DND-41 (cell line): ENCODE measurements at regions not wholly inside any gene's neighbourhood (a gene's known extent, or its start where the extent isn't known, plus 50 kb on each side); places are given as distances from the start of the nearest gene placed in this dataset.

Experiments
- ATAC-seq: fragments of 200-7000 bp; cut with Tn5 transposase; 3 replicates; pipeline ENCODE4 v1.9.1; 2021; ENCODE audit warnings: low read depth; ENCODE audit not compliant: insufficient read depth
- DNase-seq: peaks from one replicate; pipeline ENCODE4 v3.0.0-alpha.2; 2020
- H2AFZ ChIP-seq: 2 replicates; pipeline ENCODE4 v1.6.0; 2012; ENCODE audit warnings: low read depth, low read length
- H3K27ac ChIP-seq: 2 replicates; pipeline ENCODE4 v1.5.1; 2012; ENCODE audit warnings: low read length, inconsistent platforms
- H3K27me3 ChIP-seq: fragments of 200-600 bp; sonication (generic); 2 replicates; pipeline ENCODE4 v1.6.0; 2012; ENCODE audit warnings: low read length, mild to moderate bottlenecking, inconsistent platforms; ENCODE audit not compliant: insufficient read depth, poor library complexity
- H3K36me3 ChIP-seq: 2 replicates; pipeline ENCODE4 v1.5.1; 2012; ENCODE audit warnings: low read length, inconsistent platforms; ENCODE audit not compliant: insufficient read depth
- H3K4me1 ChIP-seq: 2 replicates; pipeline ENCODE4 v1.5.1; 2012; ENCODE audit warnings: mild to moderate bottlenecking, low read length; ENCODE audit not compliant: insufficient read depth
- H3K4me2 ChIP-seq: 2 replicates; pipeline ENCODE4 v1.6.0; 2012; ENCODE audit warnings: mild to moderate bottlenecking, moderate library complexity, low read length, inconsistent platforms; ENCODE audit not compliant: insufficient read depth
- H3K4me3 ChIP-seq, 2 experiments: fragments of 200-600 bp in 1 of 2; shearing (Covaris generic) in 1 of 2; 2 replicates each; pipeline ENCODE4 v1.5.1; 2012 to 2016; ENCODE audit warnings: inconsistent platforms in 2 of 2, low read length in 2 of 2, mild to moderate bottlenecking in 2 of 2, low read depth in 1 of 2, moderate library complexity in 1 of 2
- H3K79me2 ChIP-seq: 2 replicates; pipeline ENCODE4 v1.6.0; 2012; ENCODE audit warnings: low read length, inconsistent platforms; ENCODE audit not compliant: insufficient read depth
- H3K9ac ChIP-seq: 2 replicates; pipeline ENCODE4 v1.6.0; 2012; ENCODE audit warnings: low read depth, mild to moderate bottlenecking, inconsistent platforms, low read length, moderate library complexity
- H3K9me3 ChIP-seq: 2 replicates; pipeline ENCODE4 v1.5.1; 2012; ENCODE audit warnings: low read length, moderate library complexity, mild to moderate bottlenecking, inconsistent platforms; ENCODE audit not compliant: insufficient read depth, severe bottlenecking
- H4K20me1 ChIP-seq: 2 replicates; pipeline ENCODE4 v1.6.0; 2012; ENCODE audit warnings: low read length; ENCODE audit not compliant: insufficient read depth
- EZH2 ChIP-seq: IDR thresholded peaks from 3 replicates; pipeline ENCODE4 v1.6.1; 2012; ENCODE audit warnings: borderline replicate concordance, low read depth, mild to moderate bottlenecking, moderate library complexity, low read length, inconsistent platforms; ENCODE audit not compliant: severe bottlenecking
- TF ChIP-seq, protein P1 (sequence below): IDR thresholded peaks from 2 replicates; pipeline ENCODE4 v1.5.1; 2012; ENCODE audit warnings: borderline replicate concordance, low read length, moderate library complexity, mild to moderate bottlenecking; ENCODE audit not compliant: poor library complexity, severe bottlenecking; ENCODE audit errors: extremely low read depth

DNA sequence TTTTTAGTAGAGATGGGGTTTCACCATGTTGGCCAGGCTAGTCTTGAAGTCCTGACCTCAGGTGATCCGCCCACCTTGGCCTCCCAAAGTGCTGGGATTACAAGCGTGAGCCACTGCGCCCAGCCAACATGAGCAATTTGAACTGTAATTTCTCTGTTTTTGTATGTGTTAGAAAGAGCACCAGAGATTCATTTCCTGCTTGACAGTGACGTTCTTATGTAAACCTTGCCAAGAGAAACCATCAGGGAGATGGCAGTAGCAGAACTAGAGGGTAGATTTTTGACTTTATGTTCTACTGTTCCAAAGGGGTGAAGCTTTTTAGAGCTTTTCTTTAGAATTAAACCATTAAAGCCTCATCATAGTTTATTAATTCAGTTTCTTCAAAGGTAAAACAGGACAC, 148.1 kb upstream of the UMPS start:
- Histone ChIP-seq H4K20me1 (no peaks in the 10 kb centered on the region), H3K79me2 (no peaks in the 10 kb centered on the region), H3K4me3 (no peak overlapping the region), H3K9ac (no peak overlapping the region), H3K9me3 (no peaks in the 10 kb centered on the region), H3K27ac (no peak overlapping the region), H3K4me2 (no peak overlapping the region), H3K27me3 (peaks cover 2% of the 10 kb centered on the region), H3K4me1 (no peaks in the 10 kb centered on the region), H3K36me3 (no peaks in the 10 kb centered on the region), H2AFZ (no peak overlapping the region)
- DNase-seq (no peak), ATAC-seq (no peak)
- TF ChIP-seq, protein P1, sequence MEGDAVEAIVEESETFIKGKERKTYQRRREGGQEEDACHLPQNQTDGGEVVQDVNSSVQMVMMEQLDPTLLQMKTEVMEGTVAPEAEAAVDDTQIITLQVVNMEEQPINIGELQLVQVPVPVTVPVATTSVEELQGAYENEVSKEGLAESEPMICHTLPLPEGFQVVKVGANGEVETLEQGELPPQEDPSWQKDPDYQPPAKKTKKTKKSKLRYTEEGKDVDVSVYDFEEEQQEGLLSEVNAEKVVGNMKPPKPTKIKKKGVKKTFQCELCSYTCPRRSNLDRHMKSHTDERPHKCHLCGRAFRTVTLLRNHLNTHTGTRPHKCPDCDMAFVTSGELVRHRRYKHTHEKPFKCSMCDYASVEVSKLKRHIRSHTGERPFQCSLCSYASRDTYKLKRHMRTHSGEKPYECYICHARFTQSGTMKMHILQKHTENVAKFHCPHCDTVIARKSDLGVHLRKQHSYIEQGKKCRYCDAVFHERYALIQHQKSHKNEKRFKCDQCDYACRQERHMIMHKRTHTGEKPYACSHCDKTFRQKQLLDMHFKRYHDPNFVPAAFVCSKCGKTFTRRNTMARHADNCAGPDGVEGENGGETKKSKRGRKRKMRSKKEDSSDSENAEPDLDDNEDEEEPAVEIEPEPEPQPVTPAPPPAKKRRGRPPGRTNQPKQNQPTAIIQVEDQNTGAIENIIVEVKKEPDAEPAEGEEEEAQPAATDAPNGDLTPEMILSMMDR, result no peak
- TF ChIP-seq EZH2, result no peak

DNA sequence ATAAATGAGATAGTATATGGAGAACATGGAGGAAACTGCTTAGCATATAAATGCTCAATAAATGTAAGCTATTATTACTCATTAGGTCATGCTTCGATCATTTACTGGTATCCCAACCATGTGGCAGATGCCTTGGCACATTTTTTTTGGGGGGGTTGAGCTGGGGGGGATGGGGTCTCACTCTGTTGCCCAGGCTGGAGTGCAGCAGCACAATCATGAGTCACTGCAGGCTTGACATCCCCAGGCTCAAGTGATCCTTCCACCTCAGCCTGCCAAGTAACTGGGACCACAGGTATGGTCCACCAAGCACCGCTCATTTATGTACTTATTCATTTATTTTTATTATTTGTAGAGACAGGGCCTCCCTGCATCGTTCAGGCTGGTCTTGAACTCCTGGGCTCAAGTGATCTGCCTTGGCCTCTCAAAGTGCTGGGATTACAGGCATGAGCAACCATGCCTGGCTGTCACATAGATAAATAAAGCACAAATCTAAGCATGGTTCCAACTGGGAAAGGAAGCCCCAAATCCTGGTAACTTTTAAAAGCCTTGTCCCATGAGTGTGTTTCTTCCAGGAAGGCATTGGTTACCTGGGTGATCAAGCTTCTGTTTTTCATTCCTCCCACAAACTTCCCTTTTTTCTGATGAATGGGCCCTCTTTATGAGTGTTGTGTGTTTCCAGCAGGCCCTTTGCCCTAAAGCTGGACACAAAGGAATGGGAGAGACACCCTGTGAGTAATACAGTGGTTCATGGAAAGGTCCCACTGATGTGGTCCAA, 147.4 kb upstream of the UMPS start:
- Histone ChIP-seq H3K4me2 (no peak overlapping the region), H4K20me1 (no peaks in the 10 kb centered on the region), H3K27ac (no peak overlapping the region), H3K79me2 (no peaks in the 10 kb centered on the region), H3K36me3 (no peaks in the 10 kb centered on the region), H3K27me3 (peaks cover 4% of the 10 kb centered on the region), H3K9ac (no peak overlapping the region), H3K4me1 (no peaks in the 10 kb centered on the region), H3K9me3 (no peaks in the 10 kb centered on the region), H3K4me3 (no peak overlapping the region), H2AFZ (no peak overlapping the region)
- DNase-seq, result no peak
- TF ChIP-seq, protein P1, result no peak
- no peak for TF ChIP-seq EZH2
- no peak for ATAC-seq

DNA sequence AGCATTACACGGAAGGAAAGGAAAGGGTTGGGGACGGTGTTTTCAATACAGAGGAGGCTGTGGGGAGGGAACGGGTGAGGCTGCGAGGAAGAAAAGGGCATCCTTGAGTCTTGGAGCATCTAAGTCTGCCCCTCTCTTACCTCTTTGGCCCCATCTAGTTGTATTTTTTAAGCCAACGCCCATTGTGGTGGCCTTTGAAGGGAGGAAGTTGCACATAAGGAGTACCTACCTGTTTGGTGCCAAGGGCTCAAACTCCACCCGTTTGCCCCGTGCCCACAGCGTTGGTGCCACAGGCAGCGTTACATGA, 146.1 kb upstream of the UMPS start:
- Histone ChIP-seq H3K79me2 (no peaks in the 10 kb centered on the region), H3K9ac (no peak overlapping the region), H3K4me2 (no peak overlapping the region), H2AFZ (no peak overlapping the region), H3K36me3 (no peaks in the 10 kb centered on the region), H3K27ac (no peak overlapping the region), H3K27me3 (peaks cover 11% of the 10 kb centered on the region), H3K4me3 (no peak overlapping the region), H3K9me3 (no peaks in the 10 kb centered on the region), H4K20me1 (no peaks in the 10 kb centered on the region), H3K4me1 (no peaks in the 10 kb centered on the region)
- DNase-seq, result no peak
- ATAC-seq, result no peak
- no peak for TF ChIP-seq EZH2
- TF ChIP-seq, protein P1, result no peak
